ENCODE measurements at regions not wholly inside any gene's neighbourhood (a gene's known extent, or its start where the extent isn't known, plus 50 kb on each side); places are given as distances from the start of the nearest gene placed in this dataset.
A peak's percentile ranks its signal among the peaks of the same experiment; 100 is the strongest.

GRCh38 chr13:72295153-72295552, 428.1 kb upstream of the DACH1 start:
- Mint-ChIP-seq H3K9me3 (ENCODE audit: unreplicated experiment) (no peaks in the 10 kb centered on the region), H3K27me3 (ENCODE audit: unreplicated experiment) (no peaks in the 10 kb centered on the region), H3K36me3 (ENCODE audit: unreplicated experiment) (no peaks in the 10 kb centered on the region), H3K4me1 (ENCODE audit: unreplicated experiment) (peaks cover 16% of the 10 kb centered on the region), H3K27ac (ENCODE audit: unreplicated experiment) (no peak overlapping the region), H3K4me3 (ENCODE audit: unreplicated experiment) (no peak overlapping the region)
- no peak for TF ChIP-seq CTCF (IDR thresholded peaks at IDR 0.05)
- no peak for DNase-seq (ENCODE audit: extremely low spot score, unreplicated experiment)

GRCh38 chr13:72293206-72293605, 426.2 kb upstream of the DACH1 start:
- H3K36me3 Mint-ChIP-seq (ENCODE audit: unreplicated experiment): no peaks in the 10 kb centered on the region
- no peak overlapping the region for H3K4me3 Mint-ChIP-seq (ENCODE audit: unreplicated experiment)
- no peak for DNase-seq (ENCODE audit: extremely low spot score, unreplicated experiment)
- no peaks in the 10 kb centered on the region for H3K27me3 Mint-ChIP-seq (ENCODE audit: unreplicated experiment)
- no peaks in the 10 kb centered on the region for H3K9me3 Mint-ChIP-seq (ENCODE audit: unreplicated experiment)
- H3K27ac Mint-ChIP-seq (ENCODE audit: unreplicated experiment): no peak overlapping the region
- peaks cover 16% of the 10 kb centered on the region for H3K4me1 Mint-ChIP-seq (ENCODE audit: unreplicated experiment)
- TF ChIP-seq CTCF (IDR thresholded peaks at IDR 0.05): no peak

- no peak overlapping the region for H3K27ac Mint-ChIP-seq (ENCODE audit: unreplicated experiment)
- H3K4me3 Mint-ChIP-seq (ENCODE audit: unreplicated experiment): no peak overlapping the region
- H3K27me3 Mint-ChIP-seq (ENCODE audit: unreplicated experiment): no peaks in the 10 kb centered on the region
- H3K36me3 Mint-ChIP-seq (ENCODE audit: unreplicated experiment): no peaks in the 10 kb centered on the region
- TF ChIP-seq CTCF (IDR thresholded peaks at IDR 0.05): peak; percentile 21
- H3K4me1 Mint-ChIP-seq (ENCODE audit: unreplicated experiment): peaks cover 16% of the 10 kb centered on the region
- DNase-seq (ENCODE audit: extremely low spot score, unreplicated experiment): no peak
- H3K9me3 Mint-ChIP-seq (ENCODE audit: unreplicated experiment): no peaks in the 10 kb centered on the region
Observed at GRCh38 chr13:72290962-72291681, 424.1 kb upstream of the DACH1 start.

GRCh38 chr13:72286421-72286820, 419.4 kb upstream of the DACH1 start:
- Mint-ChIP-seq H3K9me3 (ENCODE audit: unreplicated experiment) (no peaks in the 10 kb centered on the region), H3K36me3 (ENCODE audit: unreplicated experiment) (no peaks in the 10 kb centered on the region), H3K4me1 (ENCODE audit: unreplicated experiment) (peaks cover 7% of the 10 kb centered on the region), H3K27ac (ENCODE audit: unreplicated experiment) (no peak overlapping the region), H3K27me3 (ENCODE audit: unreplicated experiment) (peaks cover under 1% of the 10 kb centered on the region), H3K4me3 (ENCODE audit: unreplicated experiment) (no peak overlapping the region)
- TF ChIP-seq CTCF (IDR thresholded peaks at IDR 0.05): no peak
- no peak for DNase-seq (ENCODE audit: extremely low spot score, unreplicated experiment)

GRCh38 chr13:72284791-72285190, 417.8 kb upstream of the DACH1 start:
- DNase-seq (ENCODE audit: extremely low spot score, unreplicated experiment): no peak
- TF ChIP-seq CTCF (IDR thresholded peaks at IDR 0.05): no peak
- no peaks in the 10 kb centered on the region for H3K9me3 Mint-ChIP-seq (ENCODE audit: unreplicated experiment)

More at GRCh38 chr13:72284791-72285190, 417.8 kb upstream of the DACH1 start:
- Mint-ChIP-seq H3K4me1 (ENCODE audit: unreplicated experiment) (no peaks in the 10 kb centered on the region), H3K36me3 (ENCODE audit: unreplicated experiment) (no peaks in the 10 kb centered on the region), H3K27me3 (ENCODE audit: unreplicated experiment) (peaks cover 6% of the 10 kb centered on the region), H3K4me3 (ENCODE audit: unreplicated experiment) (no peak overlapping the region), H3K27ac (ENCODE audit: unreplicated experiment) (no peak overlapping the region)

All from osteocyte (in vitro differentiated cells).